Spinal cord (tissue), 9 donors: ENCODE measurements at regions not wholly inside any gene's neighbourhood (a gene's known extent, or its start where the extent isn't known, plus 50 kb on each side); places are given as distances from the start of the nearest gene placed in this dataset.

Experiments
- DNase-seq, 6 donors: peaks; one replicate each; pipeline versions ENCODE4 v3.0.0 to v3.0.0-alpha.2; 2013 to 2015; ENCODE audit warnings: low spot score in 6 of 6, low read depth in 4 of 6
- H3K27ac ChIP-seq: one replicate; pipeline ENCODE4 v1.5.1; 2013; ENCODE audit warnings: low read depth, low read length, control low read depth
- H3K27me3 ChIP-seq: one replicate; pipeline ENCODE4 v1.6.1; 2013; ENCODE audit warnings: low read length; ENCODE audit not compliant: control insufficient read depth, insufficient read depth
- H3K36me3 ChIP-seq: one replicate; pipeline ENCODE4 v1.6.1; 2013; ENCODE audit warnings: low read length; ENCODE audit not compliant: control insufficient read depth, insufficient read depth
- H3K4me1 ChIP-seq: one replicate; pipeline ENCODE4 v1.6.1; 2013; ENCODE audit warnings: low read length; ENCODE audit not compliant: control insufficient read depth, insufficient read depth
- H3K4me3 ChIP-seq: one replicate; pipeline ENCODE4 v1.5.1; 2013; ENCODE audit warnings: low read depth, low read length, control low read depth
- H3K9me3 ChIP-seq: one replicate; pipeline ENCODE4 v1.6.1; 2013; ENCODE audit warnings: low read length; ENCODE audit not compliant: control insufficient read depth, insufficient read depth
- WGBS: methylation state at CpG from one replicate; pipeline ENCODE4 v1.1.5; 2013; ENCODE audit warnings: missing lambda C conversion rate; ENCODE audit not compliant: insufficient coverage; 5-methylcytosine and 5-hydroxymethylcytosine counted together
- donor health status: healthy.

DNA sequence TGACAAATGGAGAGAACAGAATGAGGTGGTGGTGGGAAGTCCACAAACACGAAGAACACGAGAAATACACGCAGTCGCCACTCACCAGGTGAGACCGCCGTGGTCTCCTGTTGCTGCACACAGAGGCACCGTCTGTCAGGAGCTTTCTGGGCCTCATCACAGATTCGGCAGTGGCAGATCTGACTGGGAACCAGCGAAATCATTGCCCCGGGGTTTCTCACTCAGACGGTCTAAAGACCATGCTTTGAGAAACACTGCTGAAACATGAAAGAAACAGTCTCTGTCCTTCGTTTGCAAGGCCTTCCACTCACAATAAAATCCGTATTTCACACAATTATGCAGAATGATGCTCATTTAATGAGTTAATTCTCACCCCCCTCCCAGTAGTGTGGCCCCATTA, 130.9 kb upstream of the AFDN start:
- H3K9me3 ChIP-seq: no peaks in the 10 kb centered on the region
- no peak overlapping the region for H3K4me3 ChIP-seq
- H3K27me3 ChIP-seq: no peaks in the 10 kb centered on the region
- H3K4me1 ChIP-seq: peaks cover 25% of the 10 kb centered on the region
- DNase-seq: no peak
- WGBS: 94% methylated on average over 13 of the region's 13 CpGs
- H3K27ac ChIP-seq: no peak overlapping the region
- H3K36me3 ChIP-seq: no peaks in the 10 kb centered on the region

DNA sequence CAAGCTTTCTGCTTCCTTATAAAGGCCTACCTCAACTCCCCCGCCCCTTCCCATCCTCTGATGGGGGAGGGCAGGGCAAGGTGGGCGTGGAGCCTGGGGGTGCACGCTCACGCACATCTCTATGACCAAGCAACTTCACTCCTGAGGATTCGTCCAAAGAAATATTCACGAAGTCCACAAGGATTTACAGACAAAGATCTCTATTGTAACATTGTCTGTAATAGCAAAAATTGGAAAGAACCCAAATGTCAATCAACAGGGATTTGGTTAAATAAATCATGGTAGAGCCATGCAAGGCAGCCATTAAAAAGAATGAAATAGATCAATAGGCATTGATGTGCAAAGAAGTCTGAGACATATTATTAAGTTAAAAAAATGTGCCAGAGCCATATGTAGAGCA, 130.4 kb upstream of the AFDN start:
- WGBS: no CpG with 5 or more reads among the region's 6 CpGs
- Histone ChIP-seq H3K36me3 (no peaks in the 10 kb centered on the region), H3K4me3 (no peak overlapping the region), H3K9me3 (no peaks in the 10 kb centered on the region), H3K4me1 (peaks cover 25% of the 10 kb centered on the region), H3K27ac (no peak overlapping the region), H3K27me3 (no peaks in the 10 kb centered on the region)
- no peak for DNase-seq

DNA sequence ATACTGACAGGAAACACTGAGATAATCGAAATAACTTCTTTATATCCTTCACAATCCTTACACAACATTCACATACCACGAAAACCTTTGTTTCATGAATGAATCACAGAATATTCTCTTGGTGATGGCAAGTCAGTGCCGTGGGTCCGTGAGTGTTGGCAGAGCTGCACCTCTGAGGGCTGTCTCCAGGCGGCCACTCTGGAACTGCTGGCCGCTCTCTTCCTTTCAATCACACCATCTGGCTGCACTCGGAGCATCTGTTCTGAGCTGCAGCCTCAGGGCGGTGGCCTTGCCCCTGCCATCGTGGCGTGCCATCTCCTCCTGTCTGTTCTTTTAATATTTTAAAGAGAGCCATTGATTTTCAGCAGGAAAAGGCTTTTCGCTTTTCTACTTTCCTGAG, 129.4 kb upstream of the AFDN start:
- no peak overlapping the region for H3K27ac ChIP-seq
- H3K9me3 ChIP-seq: no peaks in the 10 kb centered on the region
- WGBS: 19% methylated on average over 8 of the region's 11 CpGs
- no peak overlapping the region for H3K4me3 ChIP-seq
- H3K27me3 ChIP-seq: no peaks in the 10 kb centered on the region
- no peaks in the 10 kb centered on the region for H3K36me3 ChIP-seq
- DNase-seq: peak in 2 of 6 donors; percentile 82
- H3K4me1 ChIP-seq: peaks cover 25% of the 10 kb centered on the region

DNA sequence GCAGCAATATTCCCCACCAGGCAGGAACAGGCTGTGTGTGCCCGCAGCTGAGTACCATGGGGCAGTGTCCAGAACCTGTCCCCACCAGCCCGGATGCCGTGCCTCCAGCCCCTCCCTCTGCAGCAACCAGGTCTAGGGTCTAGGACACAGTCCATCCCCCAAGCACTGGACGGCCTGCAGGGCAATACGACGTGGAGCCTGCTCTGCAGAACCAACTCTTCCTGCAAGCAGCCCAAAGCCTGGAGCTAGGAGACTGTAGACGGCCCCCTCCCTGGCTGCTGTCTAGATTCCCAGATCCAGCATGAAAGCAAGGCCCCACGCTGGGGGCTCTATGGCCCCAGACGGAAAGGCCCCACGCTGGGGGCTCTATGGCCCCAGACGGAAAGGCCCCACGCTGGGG, 128.2 kb upstream of the AFDN start:
- Histone ChIP-seq H3K36me3 (no peaks in the 10 kb centered on the region), H3K9me3 (no peaks in the 10 kb centered on the region), H3K27me3 (no peaks in the 10 kb centered on the region), H3K4me1 (peaks cover 25% of the 10 kb centered on the region), H3K27ac (peak overlapping the region; percentile 72), H3K4me3 (no peak overlapping the region)
- no peak for DNase-seq
- 82% methylated on average over 12 of the region's 12 CpGs for WGBS

DNA sequence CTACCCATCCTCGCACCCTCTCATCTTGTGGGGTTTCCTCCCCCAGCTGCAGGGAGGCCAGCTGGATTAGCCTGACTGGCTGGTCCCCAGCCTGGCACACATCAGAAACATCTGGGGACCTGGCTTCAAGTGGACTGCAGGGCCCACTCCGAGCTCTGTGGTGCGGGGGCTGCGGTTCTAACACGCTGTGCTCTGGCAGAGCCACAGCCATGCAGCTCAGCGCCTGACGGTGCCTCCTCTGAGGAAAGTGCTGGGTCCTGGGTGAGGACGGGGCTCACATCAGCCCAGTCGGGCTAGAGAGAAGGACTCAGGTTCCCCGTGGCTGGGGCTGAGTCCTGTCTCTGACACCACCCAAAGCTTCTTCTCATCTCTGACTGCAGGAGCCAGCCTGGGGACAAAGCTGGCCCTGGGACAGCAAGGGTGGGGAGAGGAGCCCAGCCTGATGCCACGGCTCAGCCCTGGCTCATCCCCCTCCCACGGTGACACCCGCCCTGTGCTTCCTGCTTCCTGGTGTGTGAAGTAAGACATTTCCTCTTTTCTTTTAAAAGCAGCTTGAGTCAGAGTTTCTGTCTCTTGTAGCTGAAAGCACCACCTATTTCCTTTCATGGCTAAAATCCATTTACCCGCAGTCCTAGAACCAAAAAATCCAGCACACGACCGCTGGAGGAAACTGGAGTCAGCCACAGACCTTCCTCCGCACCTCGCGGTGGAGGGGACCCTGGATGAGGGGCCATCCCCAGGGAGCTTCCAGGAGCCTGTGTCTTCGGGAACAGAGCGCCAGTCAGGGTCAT, 127.4 kb upstream of the AFDN start:
- Histone ChIP-seq H3K27me3 (no peaks in the 10 kb centered on the region), H3K4me3 (no peak overlapping the region), H3K4me1 (peaks cover 25% of the 10 kb centered on the region), H3K36me3 (no peaks in the 10 kb centered on the region), H3K9me3 (no peaks in the 10 kb centered on the region), H3K27ac (peak overlapping the region; percentile 72)
- WGBS: 39% methylated on average over 14 of the region's 21 CpGs
- no peak for DNase-seq

DNA sequence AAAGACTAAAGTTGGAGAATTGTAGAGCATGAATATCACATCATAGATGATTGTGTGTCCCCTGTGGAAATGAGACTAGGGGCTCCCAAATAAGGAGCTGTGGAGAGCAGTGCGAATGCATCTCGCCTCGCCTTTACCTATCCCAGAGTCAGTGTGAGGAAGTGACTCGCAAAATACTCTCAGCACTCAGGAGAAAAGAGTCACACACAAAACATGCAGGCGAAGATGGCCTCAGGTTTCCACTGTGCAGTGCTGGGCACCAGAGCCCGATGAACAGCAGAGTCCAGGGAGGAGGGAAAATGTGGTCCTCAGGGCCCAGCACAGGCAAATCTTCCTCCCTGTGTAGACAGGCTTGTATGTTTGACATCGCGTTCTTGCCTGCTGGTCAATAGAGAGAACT, 126.5 kb upstream of the AFDN start:
- Histone ChIP-seq H3K4me1 (peaks cover 25% of the 10 kb centered on the region), H3K36me3 (no peaks in the 10 kb centered on the region), H3K4me3 (no peak overlapping the region), H3K9me3 (no peaks in the 10 kb centered on the region), H3K27ac (peak overlapping the region; percentile 25), H3K27me3 (no peaks in the 10 kb centered on the region)
- WGBS: 75% methylated on average over 4 of the region's 8 CpGs
- no peak for DNase-seq

DNA sequence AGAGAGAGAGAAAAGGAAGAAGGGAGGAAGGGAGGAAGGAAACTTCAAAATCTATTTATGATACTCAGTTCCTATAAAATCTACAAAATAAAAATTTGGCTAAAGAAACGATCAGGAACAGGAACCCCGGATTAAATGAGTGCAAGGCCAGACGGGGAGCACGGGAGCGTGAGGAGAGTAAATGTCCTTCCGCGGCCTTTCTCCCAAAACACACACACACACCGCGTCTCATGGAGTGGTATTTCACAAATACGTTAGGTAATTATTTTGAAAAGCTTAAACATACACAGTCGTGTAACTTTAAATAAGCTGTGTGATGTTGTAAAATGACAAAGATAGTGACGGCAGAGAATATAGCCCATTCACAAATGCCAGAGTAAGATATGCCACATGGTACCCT, 125.7 kb upstream of the AFDN start:
- Histone ChIP-seq H3K27ac (no peak overlapping the region), H3K9me3 (no peaks in the 10 kb centered on the region), H3K4me1 (peaks cover 25% of the 10 kb centered on the region), H3K4me3 (no peak overlapping the region), H3K27me3 (no peaks in the 10 kb centered on the region), H3K36me3 (no peaks in the 10 kb centered on the region)
- WGBS: no CpG with 5 or more reads among the region's 12 CpGs
- no peak for DNase-seq

DNA sequence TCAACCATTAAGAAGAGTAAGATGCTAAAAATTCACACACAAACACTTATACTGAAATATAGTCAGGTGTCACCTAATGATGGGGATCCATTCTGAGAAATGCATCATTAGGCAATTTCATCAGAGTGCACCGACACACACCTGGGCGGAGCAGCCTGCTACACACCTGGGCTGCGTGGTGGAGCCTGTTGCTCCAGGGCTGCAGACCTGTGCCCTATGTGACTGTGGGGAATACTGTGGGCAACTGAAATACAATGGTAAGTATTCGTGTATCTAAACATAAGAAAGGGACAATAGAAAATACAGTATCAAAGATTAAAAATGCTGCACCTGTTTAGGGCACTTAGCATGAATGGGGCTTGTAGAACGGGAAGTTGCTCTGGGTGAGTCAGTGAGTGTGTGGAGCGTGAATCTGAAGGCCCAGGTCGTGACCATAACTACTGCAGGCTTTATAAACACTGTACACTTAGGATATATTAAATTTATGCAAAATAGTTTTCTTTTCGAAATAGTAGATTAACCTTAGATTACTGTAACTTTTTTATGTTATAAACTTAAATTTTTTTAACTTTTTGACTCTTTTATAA, 124.4 kb upstream of the AFDN start:
- 82% methylated on average over 3 of the region's 8 CpGs for WGBS
- no peaks in the 10 kb centered on the region for H3K27me3 ChIP-seq
- no peaks in the 10 kb centered on the region for H3K9me3 ChIP-seq
- DNase-seq: no peak
- H3K4me1 ChIP-seq: peaks cover 24% of the 10 kb centered on the region
- no peaks in the 10 kb centered on the region for H3K36me3 ChIP-seq
- H3K4me3 ChIP-seq: no peak overlapping the region
- no peak overlapping the region for H3K27ac ChIP-seq

DNA sequence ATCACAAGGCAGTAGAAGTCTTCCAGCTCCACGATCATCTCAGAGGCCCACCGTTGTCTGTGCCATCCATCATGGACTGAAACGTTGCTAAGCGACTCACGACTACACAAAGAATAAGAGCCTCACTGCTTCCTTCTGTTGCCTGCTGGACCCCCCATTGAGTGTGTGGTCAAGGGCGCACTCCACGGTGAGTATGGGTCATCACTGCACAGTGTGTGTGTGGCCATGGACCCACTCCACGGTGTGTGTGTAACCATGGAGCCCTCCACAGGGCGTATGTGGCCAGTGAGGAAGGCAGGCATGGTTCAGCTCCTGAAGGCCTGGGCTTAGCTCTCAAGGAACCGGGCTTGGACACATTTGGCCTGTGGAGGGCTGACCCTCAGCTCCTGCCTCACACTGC, 123.4 kb upstream of the AFDN start:
- no peaks in the 10 kb centered on the region for H3K27me3 ChIP-seq
- H3K36me3 ChIP-seq: no peaks in the 10 kb centered on the region
- no peak overlapping the region for H3K4me3 ChIP-seq
- DNase-seq: peak in 1 of 6 donors; percentile 32
- H3K9me3 ChIP-seq: no peaks in the 10 kb centered on the region
- peaks cover 18% of the 10 kb centered on the region for H3K4me1 ChIP-seq
- 45% methylated on average over 10 of the region's 10 CpGs for WGBS
- H3K27ac ChIP-seq: no peak overlapping the region

DNA sequence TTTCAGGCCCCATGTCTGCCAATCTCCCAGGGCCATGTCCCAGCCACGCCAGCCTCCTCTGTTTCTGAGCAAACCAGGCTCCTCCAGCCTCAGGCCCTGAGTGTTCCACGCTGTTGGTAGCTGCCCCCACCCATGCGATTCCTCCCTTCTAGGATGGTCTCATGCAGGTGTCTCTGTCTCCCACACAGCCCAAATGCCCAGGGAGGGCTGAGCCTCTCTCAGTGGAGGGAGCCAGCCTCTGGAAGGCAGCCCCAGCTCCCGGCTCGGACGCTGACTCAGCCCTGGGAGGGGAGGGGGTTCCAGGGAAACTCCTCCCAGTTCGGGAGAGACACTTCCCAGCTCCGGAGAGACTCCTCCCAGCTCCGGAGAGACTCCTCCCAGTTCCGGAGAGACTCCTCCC, 122.9 kb upstream of the AFDN start:
- Histone ChIP-seq H3K27me3 (no peaks in the 10 kb centered on the region), H3K9me3 (no peaks in the 10 kb centered on the region), H3K36me3 (no peaks in the 10 kb centered on the region), H3K27ac (no peak overlapping the region), H3K4me3 (no peak overlapping the region), H3K4me1 (peaks cover 17% of the 10 kb centered on the region)
- 96% methylated on average over 7 of the region's 10 CpGs for WGBS
- no peak for DNase-seq
